ENCODE measurements at regions not wholly inside any gene's neighbourhood (a gene's known extent, or its start where the extent isn't known, plus 50 kb on each side); places are given as distances from the start of the nearest gene placed in this dataset.

DNA sequence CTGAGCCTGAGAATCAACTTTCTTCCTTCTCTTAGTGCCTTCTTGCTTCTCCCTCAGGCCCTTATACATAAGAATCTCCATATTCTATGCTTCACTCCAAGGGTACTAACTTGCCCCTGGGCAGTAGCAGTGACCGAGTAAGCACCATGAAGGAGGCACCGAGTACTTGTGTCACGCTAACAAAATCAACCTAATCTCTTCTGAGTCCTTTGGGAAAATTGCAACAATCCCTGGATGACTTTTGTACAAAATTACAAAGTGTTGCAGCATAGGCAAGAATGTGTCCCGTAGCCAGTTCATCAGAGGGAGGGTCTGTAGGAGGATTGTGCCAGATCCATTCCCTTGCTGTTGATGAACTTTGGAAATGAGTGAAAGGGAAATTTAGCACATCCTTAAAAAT lies 80.4 kb upstream of the EEPD1 start:
- TF ChIP-seq POLR2AphosphoS5 (IDR thresholded peaks at IDR 0.05; ENCODE audit: insufficient read depth, low read depth, low read length) (no peak), POLR2A (IDR thresholded peaks at IDR 0.05; ENCODE audit: low read depth, low read length) (no peak)

Measured in endothelial cell of umbilical vein (primary cell).